ENCODE measurements at regions not wholly inside any gene's neighbourhood (a gene's known extent, or its start where the extent isn't known, plus 50 kb on each side); places are given as distances from the start of the nearest gene placed in this dataset.

DNA sequence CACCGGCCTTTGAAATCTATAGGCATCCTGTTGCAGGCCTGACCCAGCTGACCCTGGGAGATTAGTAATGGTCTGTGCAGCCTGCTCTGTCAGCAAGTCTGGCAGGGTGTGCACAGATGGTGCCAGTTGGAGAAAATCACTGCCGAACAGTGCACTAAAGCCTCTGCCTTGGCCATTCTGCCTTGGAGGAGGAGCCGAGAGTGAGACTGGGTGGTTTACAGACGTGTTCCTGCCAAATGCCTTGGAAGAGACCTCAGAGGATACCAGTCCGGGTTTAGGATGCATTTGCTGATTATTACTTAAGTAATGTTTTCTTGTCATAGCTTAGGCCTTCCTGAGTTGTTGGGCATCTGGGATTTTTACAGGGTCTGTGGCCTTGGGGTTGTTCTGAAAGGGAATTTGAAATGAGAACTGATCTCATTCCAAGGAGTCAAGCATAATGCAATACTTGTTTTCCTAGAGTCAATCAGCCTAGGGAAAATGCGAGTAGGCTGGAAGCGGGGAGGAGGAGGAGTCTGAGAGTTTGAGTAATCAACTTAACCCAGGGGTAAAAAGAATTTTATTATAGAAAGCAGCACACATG, 292.1 kb downstream of the SOX4 start:
- DNase-seq (ENCODE audit: low spot score): no peak

DNA sequence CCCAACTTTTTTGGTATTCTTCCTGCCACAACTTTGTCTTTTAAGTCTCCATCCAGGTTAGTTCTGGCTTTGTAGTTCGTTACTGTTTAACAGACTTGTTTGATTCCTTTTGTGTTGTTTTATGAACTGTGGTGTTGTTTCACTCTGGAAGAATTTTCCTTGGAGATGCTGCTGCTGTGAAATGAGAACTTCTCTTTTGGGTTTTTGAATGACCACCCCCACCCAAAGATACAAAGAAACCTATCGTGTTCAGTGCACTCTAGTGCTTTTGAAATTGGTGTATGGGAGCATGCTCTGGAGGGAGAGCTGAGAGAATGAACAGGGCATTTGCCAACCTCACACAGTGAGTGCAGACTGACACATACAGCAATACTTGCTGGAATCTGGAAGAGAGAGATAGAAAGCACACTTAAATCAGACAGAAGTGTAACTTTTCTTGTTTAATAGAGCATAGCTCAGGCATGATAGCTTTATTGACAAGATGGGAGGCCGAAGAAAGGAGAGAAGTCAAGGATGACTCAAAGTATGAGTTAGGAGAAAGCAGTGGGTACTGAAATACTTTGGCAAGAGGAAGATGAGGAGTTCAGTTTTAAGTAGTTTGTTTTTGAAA, 293.1 kb downstream of the SOX4 start:
- no peak for DNase-seq (ENCODE audit: low spot score)

- DNase-seq (ENCODE audit: low spot score): no peak
These were observed 294.0 kb downstream of the SOX4 start for GRCh38 chr6:21887231-21888185.

DNA sequence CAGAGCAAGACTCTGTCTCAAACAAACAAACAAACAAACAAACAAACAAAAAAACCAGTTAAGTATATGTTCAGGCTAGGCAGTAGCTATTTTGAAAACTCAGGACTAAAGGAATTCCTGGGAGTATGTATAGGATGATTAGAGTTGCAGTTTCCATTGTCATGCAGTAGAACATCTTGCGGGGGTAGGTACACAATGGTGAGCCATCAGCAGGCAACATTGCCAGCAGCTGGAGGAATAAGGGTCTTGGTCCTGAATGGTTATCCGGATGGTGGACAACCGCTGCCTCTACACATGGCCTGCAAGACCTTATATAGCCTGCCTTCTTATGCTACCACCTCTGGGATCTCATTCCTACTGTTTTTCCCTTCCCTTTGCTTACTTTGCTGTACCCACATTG, 297.5 kb downstream of the SOX4 start:
- DNase-seq (ENCODE audit: low spot score): peak; percentile 33

DNA sequence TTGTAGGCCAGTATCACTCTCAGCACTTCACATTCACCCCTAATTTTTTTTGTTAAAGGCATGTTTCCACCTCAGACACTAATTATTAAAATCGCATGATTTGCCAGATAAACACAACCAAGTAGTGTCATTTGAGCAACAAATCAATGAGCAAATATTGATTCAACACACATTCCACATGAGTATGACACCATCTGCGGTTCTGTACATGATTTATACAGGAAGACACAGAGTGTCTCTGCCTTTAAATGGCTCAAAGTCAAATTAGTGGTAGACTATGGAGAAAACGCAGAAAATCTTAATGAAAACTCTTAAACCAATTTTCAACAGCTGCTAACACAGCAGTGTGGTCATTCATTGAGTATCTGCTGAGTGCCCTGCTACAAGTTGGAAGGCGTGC, 300.2 kb downstream of the SOX4 start:
- DNase-seq (ENCODE audit: low spot score): no peak

DNA sequence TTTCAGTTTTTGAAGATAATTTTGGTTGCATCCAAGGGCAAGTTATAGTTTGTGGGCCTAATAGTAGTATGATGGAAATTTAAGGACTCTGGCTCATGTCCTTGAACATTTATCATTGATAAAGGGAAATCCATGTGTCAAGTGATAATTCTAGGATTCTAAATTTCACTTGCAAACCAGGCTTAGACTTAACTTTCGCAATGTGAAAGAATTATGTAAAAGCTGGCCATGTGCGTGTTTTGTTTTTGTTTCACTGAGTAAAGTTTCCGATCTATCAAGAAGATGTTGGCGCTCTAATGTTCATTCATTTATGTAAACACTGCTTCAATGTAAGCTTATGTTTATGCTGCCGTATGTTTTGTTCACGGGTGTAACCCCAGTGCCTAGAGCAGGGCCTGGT, 302.0 kb downstream of the SOX4 start:
- DNase-seq (ENCODE audit: low spot score): no peak

GRCh38 chr6:21898107-21898796, 304.7 kb downstream of the SOX4 start:
- no peak for DNase-seq (ENCODE audit: low spot score)

DNA sequence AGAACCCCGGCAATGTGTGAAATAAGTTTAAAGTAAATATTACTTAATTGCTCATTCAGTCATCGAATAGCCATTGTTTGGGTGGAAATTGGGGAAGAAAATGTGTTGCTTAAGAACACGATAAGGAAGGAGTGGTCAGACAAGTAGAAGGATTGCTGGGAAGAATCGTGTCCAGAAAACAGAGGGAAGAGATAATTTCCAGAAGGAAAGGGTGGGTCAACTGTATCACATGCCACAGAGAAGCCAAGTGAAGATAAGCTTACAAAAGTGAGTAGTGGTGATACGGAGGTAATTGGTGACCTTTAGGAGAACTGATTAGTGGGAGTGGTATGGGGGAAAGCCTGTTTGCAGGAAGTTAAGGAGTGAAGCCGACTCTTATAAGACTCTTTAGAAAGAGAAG, 306.2 kb downstream of the SOX4 start:
- no peak for DNase-seq (ENCODE audit: low spot score)

DNA sequence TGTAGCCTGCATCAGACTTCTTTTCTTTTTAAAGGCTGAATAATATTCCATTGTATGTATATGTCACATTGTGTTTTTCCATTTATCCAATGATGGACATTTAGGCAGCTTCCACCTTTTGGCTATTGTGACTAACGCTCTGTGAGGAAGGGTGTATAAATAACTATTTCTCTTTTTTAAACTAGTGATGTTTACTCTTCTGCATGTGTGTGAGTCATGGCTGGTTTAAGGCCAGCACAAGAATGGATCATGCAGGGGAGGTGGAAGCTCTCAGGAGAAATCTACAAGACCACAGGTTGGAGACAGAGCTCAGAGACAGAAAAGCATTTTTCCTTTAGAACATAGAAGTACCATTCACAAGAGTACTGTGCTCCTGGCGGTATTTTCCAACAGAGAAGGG, 307.2 kb downstream of the SOX4 start:
- no peak for DNase-seq (ENCODE audit: low spot score)

- no peak for DNase-seq (ENCODE audit: low spot score)
These were observed 309.1 kb downstream of the SOX4 start for GRCh38 chr6:21902628-21903169.

DNA sequence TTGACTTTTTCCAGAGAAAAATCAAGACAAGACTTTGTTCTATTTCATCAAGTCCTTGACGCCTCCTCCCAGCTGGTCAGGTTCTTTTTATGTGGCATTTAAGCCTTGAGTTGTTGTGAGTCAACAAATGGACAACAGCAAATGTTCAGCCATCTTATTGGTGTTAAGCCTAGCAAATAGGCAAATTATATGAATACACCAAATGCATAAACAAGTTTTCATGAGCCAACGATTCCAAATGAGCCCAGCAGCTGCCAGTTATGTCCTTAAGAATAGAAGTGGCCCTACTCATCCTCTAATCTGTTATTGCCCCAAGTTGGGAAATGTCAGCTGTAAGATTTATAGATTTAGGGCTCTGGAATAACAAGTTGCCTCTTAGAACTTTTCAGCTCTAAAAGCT, 312.0 kb downstream of the SOX4 start:
- no peak for DNase-seq (ENCODE audit: low spot score)

- no peak for DNase-seq (ENCODE audit: low spot score)
These were observed 313.3 kb downstream of the SOX4 start for GRCh38 chr6:21906826-21907225.

- DNase-seq (ENCODE audit: low spot score): no peak
These were observed 313.7 kb downstream of the SOX4 start for GRCh38 chr6:21907291-21907690.

GRCh38 chr6:21908161-21908848, 314.8 kb downstream of the SOX4 start:
- DNase-seq (ENCODE audit: low spot score): no peak

GRCh38 chr6:21909321-21909720, 315.8 kb downstream of the SOX4 start:
- no peak for DNase-seq (ENCODE audit: low spot score)

DNA sequence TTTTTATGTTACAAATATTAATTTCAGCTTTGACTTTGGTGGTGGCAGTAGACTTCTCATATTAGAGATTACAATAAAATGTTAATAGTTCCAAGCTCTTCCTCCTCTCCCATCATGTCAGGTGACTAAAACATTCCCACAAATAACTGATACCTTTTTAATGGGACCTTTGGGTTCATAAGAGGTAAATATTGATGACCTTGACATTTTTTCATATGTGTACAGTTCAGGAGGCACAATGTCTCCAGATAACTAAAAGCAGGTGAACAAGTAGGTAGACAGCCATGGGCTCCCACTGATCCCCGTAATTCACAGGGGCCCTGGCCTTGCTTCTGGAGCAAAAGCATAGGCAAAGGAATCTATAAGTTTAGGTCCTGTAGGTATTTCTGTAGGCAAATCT, 317.7 kb downstream of the SOX4 start:
- no peak for DNase-seq (ENCODE audit: low spot score)

GRCh38 chr6:21912151-21912832, 318.7 kb downstream of the SOX4 start:
- no peak for DNase-seq (ENCODE audit: low spot score)

GRCh38 chr6:21914121-21914973, 320.8 kb downstream of the SOX4 start:
- no peak for DNase-seq (ENCODE audit: low spot score)

GRCh38 chr6:21915707-21916260, 322.2 kb downstream of the SOX4 start:
- DNase-seq (ENCODE audit: low spot score): no peak

GRCh38 chr6:21918041-21918440, 324.5 kb downstream of the SOX4 start:
- no peak for DNase-seq (ENCODE audit: low spot score)

All from iPS-NIHi11 (cell line).